ENCODE measurements at regions not wholly inside any gene's neighbourhood (a gene's known extent, or its start where the extent isn't known, plus 50 kb on each side); places are given as distances from the start of the nearest gene placed in this dataset.

- no peak overlapping the region for H3K18ac ChIP-seq (ENCODE audit: low read depth, low read length)
- no peak overlapping the region for H3K27ac ChIP-seq (ENCODE audit: insufficient read depth, low read length)
- no peaks in the 10 kb centered on the region for H3K9me1 ChIP-seq (ENCODE audit: insufficient read depth, low read length)
- no peak overlapping the region for H2AK5ac ChIP-seq (ENCODE audit: low read depth, low read length)
- no peaks in the 10 kb centered on the region for H4K20me1 ChIP-seq (ENCODE audit: insufficient read depth, low read length)
- no peak for DNase-seq
- dilution Hi-C loops (cut with HindIII; ENCODE audit: low sequenced_read_pairs, unreplicated experiment) (no loop called here), in situ Hi-C loops (cut with MboI; ENCODE audit: low sequenced_read_pairs) (no loop called here), intact Hi-C loops (cut with micrococcal nuclease) (no loop called here)
- H3K4ac ChIP-seq (ENCODE audit: low read depth, low read length) = no peak overlapping the region
- no peak overlapping the region for H4K91ac ChIP-seq (ENCODE audit: insufficient read depth, low read depth, low read length)
- H3K9me3 ChIP-seq (ENCODE audit: control insufficient read depth, insufficient read depth, low read length) = no peaks in the 10 kb centered on the region
- no peak overlapping the region for H3K23ac ChIP-seq (ENCODE audit: low read depth, low read length)
- ChIA-PET POLR2A (ENCODE audit: unreplicated experiment) (no interaction called here), CTCF (no interaction called here)
- no TSS peak for BruUV-seq (replicated peaks)
- no peaks in the 10 kb centered on the region for H3K4me1 ChIP-seq (ENCODE audit: control insufficient read depth, insufficient read depth, low read length)
- no peaks in the 10 kb centered on the region for H3K79me1 ChIP-seq (ENCODE audit: low read depth in 1 of 2, low read length in 2 of 2)
- ATAC-seq (ENCODE audit: low read depth) = no peak
- H2BK20ac ChIP-seq (ENCODE audit: low read depth, low read length) = no peak overlapping the region
- H2AFZ ChIP-seq (replicated peaks; ENCODE audit: low read length, poor library complexity) = no peak overlapping the region
- no peak overlapping the region for H2BK5ac ChIP-seq (ENCODE audit: low read depth, low read length, poor library complexity, severe bottlenecking)
- no peak overlapping the region for H4K8ac ChIP-seq (ENCODE audit: low read depth in 2 of 2, low read length in 2 of 2)
- no peak for TF ChIP-seq NFE2L2 (IDR thresholded peaks at IDR 0.05; ENCODE audit: low read depth, low read length)
- TF ChIP-seq USF2 (IDR thresholded peaks at IDR 0.05; ENCODE audit: low read depth, low read length) = no peak
- TF ChIP-seq RAD21 (IDR thresholded peaks at IDR 0.05; ENCODE audit: low read length) = no peak
- no peak for TF ChIP-seq RCOR1 (IDR thresholded peaks at IDR 0.05; ENCODE audit: insufficient replicate concordance, low read length)
- TF ChIP-seq RFX5 (IDR thresholded peaks at IDR 0.05; ENCODE audit: low read depth, low read length) = no peak
- TF ChIP-seq MAZ (IDR thresholded peaks at IDR 0.05; ENCODE audit: borderline replicate concordance, low read depth, low read length) = no peak
- TF ChIP-seq, protein P1, sequence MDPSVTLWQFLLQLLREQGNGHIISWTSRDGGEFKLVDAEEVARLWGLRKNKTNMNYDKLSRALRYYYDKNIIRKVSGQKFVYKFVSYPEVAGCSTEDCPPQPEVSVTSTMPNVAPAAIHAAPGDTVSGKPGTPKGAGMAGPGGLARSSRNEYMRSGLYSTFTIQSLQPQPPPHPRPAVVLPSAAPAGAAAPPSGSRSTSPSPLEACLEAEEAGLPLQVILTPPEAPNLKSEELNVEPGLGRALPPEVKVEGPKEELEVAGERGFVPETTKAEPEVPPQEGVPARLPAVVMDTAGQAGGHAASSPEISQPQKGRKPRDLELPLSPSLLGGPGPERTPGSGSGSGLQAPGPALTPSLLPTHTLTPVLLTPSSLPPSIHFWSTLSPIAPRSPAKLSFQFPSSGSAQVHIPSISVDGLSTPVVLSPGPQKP (IDR thresholded peaks at IDR 0.05; ENCODE audit: borderline replicate concordance, low read depth, low read length) = no peak
- no peak for TF ChIP-seq SMC3 (IDR thresholded peaks at IDR 0.05; ENCODE audit: low read depth, low read length)
- no peak for TF ChIP-seq BHLHE40 (IDR thresholded peaks at IDR 0.05; ENCODE audit: low read depth, low read length)
- TF ChIP-seq MAFK (IDR thresholded peaks at IDR 0.05; ENCODE audit: low read depth, low read length) = no peak
- no peak for TF ChIP-seq CHD1 (IDR thresholded peaks at IDR 0.05; ENCODE audit: low read depth, low read length)
- TF ChIP-seq CTCF (conservative IDR thresholded peaks at IDR 0.05; ENCODE audit: low read depth, low read length) = no peak
- no peak for TF ChIP-seq POLR2A (IDR thresholded peaks at IDR 0.05; ENCODE audit: low read depth, low read length)
- no peak for TF ChIP-seq CEBPB (IDR thresholded peaks at IDR 0.05; ENCODE audit: low read depth, low read length)
- no peak for TF ChIP-seq MXI1 (IDR thresholded peaks at IDR 0.05; ENCODE audit: borderline replicate concordance, low read depth, low read length)
- H3K4me2 ChIP-seq (ENCODE audit: low read depth, low read length) = no peak overlapping the region
- H3K27me3 ChIP-seq (ENCODE audit: control insufficient read depth, insufficient read depth, low read length) = peaks cover 2% of the 10 kb centered on the region
- no peak overlapping the region for H3K9ac ChIP-seq (ENCODE audit: low read depth, low read length)
- no peak overlapping the region for H3K14ac ChIP-seq (replicated peaks; ENCODE audit: low read depth, low read length)
- H2BK120ac ChIP-seq (ENCODE audit: low read depth, low read length) = no peak overlapping the region
- no peak overlapping the region for H2AK9ac ChIP-seq (replicated peaks; ENCODE audit: low read depth, low read length, poor library complexity)
- no peaks in the 10 kb centered on the region for H3K36me3 ChIP-seq (ENCODE audit: control insufficient read depth, insufficient read depth, low read length)
- no peak overlapping the region for H2BK15ac ChIP-seq (ENCODE audit: low read depth, low read length)
- H3K4me3 ChIP-seq (ENCODE audit: insufficient read depth, low read depth, low read length) = no peak overlapping the region
- H4K5ac ChIP-seq (ENCODE audit: low read depth, low read length) = no peak overlapping the region
- no peak overlapping the region for H3K56ac ChIP-seq (ENCODE audit: extremely low read depth, insufficient read depth, low read length)
- WGBS, 2 experiments (ENCODE audit: extremely low coverage in 2 of 2, insufficient read length in 1 of 2) = no CpG with 5 or more reads among the region's 19 CpGs
These were observed 202.3 kb downstream of the HERPUD2 start for GRCh38 chr7:35492451-35493175.

Data from IMR-90 (cell line).